C4-2B (cell line): ENCODE measurements at regions not wholly inside any gene's neighbourhood (a gene's known extent, or its start where the extent isn't known, plus 50 kb on each side); places are given as distances from the start of the nearest gene placed in this dataset.

Experiments
- ZFX ChIP-seq: fragments of 450-650 bp; IDR thresholded peaks from 2 replicates; pipeline ENCODE4 v1.6.1; 2017
- TF ChIP-seq, protein P1 (sequence below): fragments of 450-650 bp; conservative IDR thresholded peaks from 2 replicates; pipeline ENCODE4 v1.5.1; 2017; ENCODE audit warnings: mild to moderate bottlenecking

- TF ChIP-seq, protein P1, sequence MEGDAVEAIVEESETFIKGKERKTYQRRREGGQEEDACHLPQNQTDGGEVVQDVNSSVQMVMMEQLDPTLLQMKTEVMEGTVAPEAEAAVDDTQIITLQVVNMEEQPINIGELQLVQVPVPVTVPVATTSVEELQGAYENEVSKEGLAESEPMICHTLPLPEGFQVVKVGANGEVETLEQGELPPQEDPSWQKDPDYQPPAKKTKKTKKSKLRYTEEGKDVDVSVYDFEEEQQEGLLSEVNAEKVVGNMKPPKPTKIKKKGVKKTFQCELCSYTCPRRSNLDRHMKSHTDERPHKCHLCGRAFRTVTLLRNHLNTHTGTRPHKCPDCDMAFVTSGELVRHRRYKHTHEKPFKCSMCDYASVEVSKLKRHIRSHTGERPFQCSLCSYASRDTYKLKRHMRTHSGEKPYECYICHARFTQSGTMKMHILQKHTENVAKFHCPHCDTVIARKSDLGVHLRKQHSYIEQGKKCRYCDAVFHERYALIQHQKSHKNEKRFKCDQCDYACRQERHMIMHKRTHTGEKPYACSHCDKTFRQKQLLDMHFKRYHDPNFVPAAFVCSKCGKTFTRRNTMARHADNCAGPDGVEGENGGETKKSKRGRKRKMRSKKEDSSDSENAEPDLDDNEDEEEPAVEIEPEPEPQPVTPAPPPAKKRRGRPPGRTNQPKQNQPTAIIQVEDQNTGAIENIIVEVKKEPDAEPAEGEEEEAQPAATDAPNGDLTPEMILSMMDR, result no peak
- no peak for TF ChIP-seq ZFX
Observed at GRCh38 chr3:40997711-40998519, 201.4 kb upstream of the CTNNB1 start.
